WERI-Rb-1 (cell line): ENCODE measurements at regions not wholly inside any gene's neighbourhood (a gene's known extent, or its start where the extent isn't known, plus 50 kb on each side); places are given as distances from the start of the nearest gene placed in this dataset.

Source experiments
- DNase-seq: peaks from one replicate; pipeline ENCODE4 v3.0.0-alpha.2; 2020
- H3K27ac ChIP-seq: fragments of 250-450 bp; sonication (Bioruptor Pico); 2 replicates; pipeline ENCODE4 v1.5.1; 2020; ENCODE audit warnings: mild to moderate bottlenecking, moderate library complexity
- H3K27me3 ChIP-seq: fragments of 250-450 bp; sonication (Bioruptor Pico); 2 replicates; pipeline ENCODE4 v1.5.1; 2021; ENCODE audit warnings: mild to moderate bottlenecking, low read depth, moderate library complexity; ENCODE audit not compliant: insufficient read depth, severe bottlenecking
- H3K36me3 ChIP-seq: fragments of 250-450 bp; sonication (Bioruptor Pico); 2 replicates; pipeline ENCODE4 v1.5.1; 2020; ENCODE audit warnings: mild to moderate bottlenecking, moderate library complexity
- H3K4me3 ChIP-seq: 2 replicates; pipeline ENCODE4 v1.5.1; 2011; ENCODE audit warnings: low read depth, mild to moderate bottlenecking, control low read depth, low read length
- H3K9me3 ChIP-seq: fragments of 250-450 bp; sonication (Bioruptor Pico); 2 replicates; pipeline ENCODE4 v1.5.1; 2021; ENCODE audit warnings: mild to moderate bottlenecking, moderate library complexity; ENCODE audit not compliant: severe bottlenecking
- TF ChIP-seq, protein P1 (sequence below): IDR thresholded peaks from 2 replicates; pipeline ENCODE4 v1.5.1; 2011; ENCODE audit warnings: low read depth, mild to moderate bottlenecking, control low read depth, inconsistent platforms, low read length

DNA sequence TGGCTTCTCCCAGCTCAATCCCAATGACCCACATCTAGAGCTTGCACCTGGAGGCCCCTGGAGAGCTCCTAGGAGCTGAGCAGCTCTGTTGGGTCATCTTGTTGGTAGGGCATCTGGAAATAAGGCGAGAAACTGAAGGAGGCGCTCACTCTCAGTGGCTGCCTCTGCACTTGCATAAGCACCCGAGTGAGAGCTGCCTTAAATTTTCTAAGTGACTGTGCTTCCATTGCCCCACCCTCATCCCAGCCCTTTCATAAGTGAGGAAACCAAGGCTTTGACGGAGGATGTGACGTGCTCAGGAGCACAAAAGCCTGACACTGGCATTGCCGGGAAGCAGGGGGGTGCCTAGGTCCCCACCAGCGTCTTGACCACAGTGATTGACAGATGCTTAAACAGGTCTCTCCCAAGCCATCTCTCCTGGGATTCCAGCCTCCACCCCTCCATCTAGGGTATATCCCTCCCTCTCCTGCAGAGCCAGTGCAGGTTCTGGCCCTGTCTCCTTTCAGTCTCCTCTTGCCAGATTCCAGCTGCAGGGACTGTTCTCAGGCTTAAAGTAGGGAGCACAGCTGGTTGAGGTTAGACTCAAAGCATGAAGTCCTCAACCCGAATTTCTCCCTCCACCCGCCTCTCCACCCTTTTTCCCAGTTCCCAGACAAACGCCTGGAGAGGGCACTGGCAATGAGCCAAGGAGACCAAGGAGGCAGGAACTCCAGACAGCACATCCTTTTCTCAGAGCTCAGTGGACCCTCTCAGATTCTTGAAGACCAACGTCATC is 113.7 kb downstream of the IRX5 start:
- TF ChIP-seq, protein P1, sequence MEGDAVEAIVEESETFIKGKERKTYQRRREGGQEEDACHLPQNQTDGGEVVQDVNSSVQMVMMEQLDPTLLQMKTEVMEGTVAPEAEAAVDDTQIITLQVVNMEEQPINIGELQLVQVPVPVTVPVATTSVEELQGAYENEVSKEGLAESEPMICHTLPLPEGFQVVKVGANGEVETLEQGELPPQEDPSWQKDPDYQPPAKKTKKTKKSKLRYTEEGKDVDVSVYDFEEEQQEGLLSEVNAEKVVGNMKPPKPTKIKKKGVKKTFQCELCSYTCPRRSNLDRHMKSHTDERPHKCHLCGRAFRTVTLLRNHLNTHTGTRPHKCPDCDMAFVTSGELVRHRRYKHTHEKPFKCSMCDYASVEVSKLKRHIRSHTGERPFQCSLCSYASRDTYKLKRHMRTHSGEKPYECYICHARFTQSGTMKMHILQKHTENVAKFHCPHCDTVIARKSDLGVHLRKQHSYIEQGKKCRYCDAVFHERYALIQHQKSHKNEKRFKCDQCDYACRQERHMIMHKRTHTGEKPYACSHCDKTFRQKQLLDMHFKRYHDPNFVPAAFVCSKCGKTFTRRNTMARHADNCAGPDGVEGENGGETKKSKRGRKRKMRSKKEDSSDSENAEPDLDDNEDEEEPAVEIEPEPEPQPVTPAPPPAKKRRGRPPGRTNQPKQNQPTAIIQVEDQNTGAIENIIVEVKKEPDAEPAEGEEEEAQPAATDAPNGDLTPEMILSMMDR: no peak
- no peak for DNase-seq
- H3K27ac ChIP-seq: no peak overlapping the region

GRCh38 chr16:55045329-55045728 is 114.7 kb downstream of the IRX5 start:
- no peak for DNase-seq
- Histone ChIP-seq H3K27me3 (no peaks in the 10 kb centered on the region), H3K27ac (no peak overlapping the region), H3K9me3 (no peaks in the 10 kb centered on the region), H3K36me3 (no peaks in the 10 kb centered on the region), H3K4me3 (no peak overlapping the region)
- TF ChIP-seq, protein P1: no peak

More for the DNA sequence above, 113.7 kb downstream of the IRX5 start:
- Histone ChIP-seq H3K27me3 (no peaks in the 10 kb centered on the region), H3K4me3 (no peak overlapping the region), H3K36me3 (no peaks in the 10 kb centered on the region), H3K9me3 (no peaks in the 10 kb centered on the region)

DNA sequence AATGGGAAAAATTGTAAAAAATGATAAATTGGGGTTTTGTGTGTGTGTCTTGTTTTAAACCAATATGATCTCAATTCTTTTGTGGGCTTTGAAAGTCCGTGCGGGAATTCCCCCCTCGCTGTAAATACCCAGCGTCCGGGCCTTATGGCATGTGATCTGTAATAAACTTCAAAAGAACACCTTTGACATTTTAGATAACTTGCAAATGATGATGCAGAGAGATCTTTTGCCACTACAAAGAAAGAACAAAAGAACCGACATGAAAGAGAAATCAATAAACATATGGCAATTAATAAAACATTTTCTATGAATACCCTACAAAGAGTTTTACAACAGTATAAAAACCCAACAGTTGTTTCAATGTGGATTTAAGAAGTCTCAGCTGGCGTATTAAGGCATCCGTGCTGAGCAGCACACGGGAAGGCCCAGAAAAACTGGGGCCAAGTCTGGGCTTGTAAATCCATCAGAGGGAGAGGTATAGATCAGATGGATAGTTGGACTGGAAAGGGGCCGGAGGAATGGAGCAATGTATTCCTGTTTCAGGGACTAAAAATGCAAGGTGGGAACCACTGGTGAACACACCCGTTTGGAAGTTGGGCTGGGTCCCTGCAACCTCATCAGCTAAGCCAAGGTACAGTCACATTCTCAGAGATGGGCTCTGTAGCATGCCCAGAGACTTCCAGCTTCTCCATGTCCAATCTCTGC is 115.2 kb downstream of the IRX5 start:
- Histone ChIP-seq H3K36me3 (no peaks in the 10 kb centered on the region), H3K27me3 (no peaks in the 10 kb centered on the region), H3K27ac (no peak overlapping the region), H3K4me3 (no peak overlapping the region), H3K9me3 (no peaks in the 10 kb centered on the region)
- no peak for DNase-seq
- TF ChIP-seq, protein P1: no peak

DNA sequence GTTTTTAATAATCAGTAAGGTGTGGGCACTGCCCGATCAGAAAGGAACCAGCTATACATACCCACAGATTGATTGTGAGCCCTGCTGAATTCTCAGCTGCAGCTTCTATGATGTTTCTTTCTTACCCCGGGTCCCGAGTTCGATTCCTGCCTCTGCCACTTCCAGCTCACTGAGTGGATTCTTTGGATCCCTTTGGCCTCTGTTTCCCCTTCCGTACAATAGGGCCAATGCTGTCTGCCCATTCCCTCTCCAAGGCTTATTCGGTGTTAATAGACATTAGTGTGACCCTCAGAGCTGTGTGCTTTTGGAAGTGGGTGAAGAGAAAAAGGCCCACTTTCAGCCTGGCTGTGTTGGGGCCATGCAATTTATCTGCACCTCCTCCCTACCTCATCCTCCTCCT is 115.8 kb downstream of the IRX5 start:
- Histone ChIP-seq H3K4me3 (no peak overlapping the region), H3K9me3 (no peaks in the 10 kb centered on the region), H3K27me3 (no peaks in the 10 kb centered on the region), H3K27ac (no peak overlapping the region), H3K36me3 (no peaks in the 10 kb centered on the region)
- TF ChIP-seq, protein P1: no peak
- DNase-seq: no peak

DNA sequence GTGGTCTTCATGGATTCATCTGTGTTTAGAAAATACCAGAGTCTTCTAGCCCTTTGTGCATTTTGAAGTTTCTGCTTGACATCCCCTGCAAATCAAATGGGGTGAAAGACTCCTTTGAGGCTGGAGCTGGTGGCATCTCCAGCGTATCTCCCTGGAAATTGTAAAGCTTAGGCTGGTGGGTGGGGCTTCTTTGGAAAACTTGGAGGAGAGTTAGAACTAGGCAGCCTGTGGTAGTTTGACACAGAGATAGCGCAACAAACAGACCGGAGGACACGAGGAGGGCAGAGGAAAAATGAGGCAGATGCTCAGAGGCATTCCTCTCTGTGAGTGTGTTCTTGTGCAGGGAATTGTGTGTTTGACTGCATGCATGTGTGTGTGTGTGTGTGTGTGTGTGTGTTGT is 116.3 kb downstream of the IRX5 start:
- Histone ChIP-seq H3K27me3 (no peaks in the 10 kb centered on the region), H3K27ac (no peak overlapping the region), H3K9me3 (no peaks in the 10 kb centered on the region), H3K4me3 (no peak overlapping the region), H3K36me3 (no peaks in the 10 kb centered on the region)
- DNase-seq: no peak
- TF ChIP-seq, protein P1: no peak

GRCh38 chr16:55047331-55047730 is 116.7 kb downstream of the IRX5 start:
- H3K27ac ChIP-seq: no peak overlapping the region
- TF ChIP-seq, protein P1: no peak
- H3K9me3 ChIP-seq: no peaks in the 10 kb centered on the region
- no peak for DNase-seq
- H3K4me3 ChIP-seq: no peak overlapping the region
- no peaks in the 10 kb centered on the region for H3K27me3 ChIP-seq
- no peaks in the 10 kb centered on the region for H3K36me3 ChIP-seq
